HG03108 (cell line): ENCODE measurements at regions not wholly inside any gene's neighbourhood (a gene's known extent, or its start where the extent isn't known, plus 50 kb on each side); places are given as distances from the start of the nearest gene placed in this dataset.

Experiments used
- ATAC-seq: cut with Tn5 transposase; IDR thresholded peaks from one replicate; pipeline ENCODE4 v1.9.1; 2021; ENCODE audit warnings: moderate library complexity; ENCODE audit not compliant: unreplicated experiment

- no peak for ATAC-seq
Observed at GRCh38 chr10:58140691-58141347, 126.9 kb downstream of the IPMK start.

- ATAC-seq: no peak
Observed at GRCh38 chr10:58140054-58140453, 127.6 kb downstream of the IPMK start.

- no peak for ATAC-seq
Observed at GRCh38 chr10:58137813-58138212, 129.9 kb downstream of the IPMK start.

- no peak for ATAC-seq
Observed at GRCh38 chr10:58115218-58116050, 152.3 kb downstream of the IPMK start.

GRCh38 chr10:58109731-58110130 lies 158.0 kb downstream of the IPMK start:
- ATAC-seq: no peak

GRCh38 chr10:58107506-58107905 lies 160.2 kb downstream of the IPMK start:
- no peak for ATAC-seq

- ATAC-seq: no peak
Observed at GRCh38 chr10:58106211-58107035, 161.3 kb downstream of the IPMK start.

- ATAC-seq: no peak
Observed at GRCh38 chr10:58104351-58104751, 163.3 kb downstream of the IPMK start.

- no peak for ATAC-seq
Observed at GRCh38 chr10:58102897-58103296, 164.8 kb downstream of the IPMK start.

- no peak for ATAC-seq
Observed at GRCh38 chr10:58101682-58102081, 166.0 kb downstream of the IPMK start.

GRCh38 chr10:58094985-58095718 lies 172.5 kb downstream of the IPMK start:
- no peak for ATAC-seq

GRCh38 chr10:58091886-58092285 lies 175.8 kb downstream of the IPMK start:
- no peak for ATAC-seq

- ATAC-seq: no peak
Observed at GRCh38 chr10:58089739-58090138, 178.0 kb downstream of the IPMK start.

GRCh38 chr10:58087896-58088295 lies 179.8 kb downstream of the IPMK start:
- ATAC-seq: no peak

- no peak for ATAC-seq
Observed at GRCh38 chr10:58086763-58087150, 180.9 kb downstream of the IPMK start.

- ATAC-seq: no peak
Observed at GRCh38 chr10:58086144-58086762, 181.4 kb downstream of the IPMK start.

GRCh38 chr10:58082248-58082647 lies 185.4 kb downstream of the IPMK start:
- ATAC-seq: no peak

- ATAC-seq: no peak
Observed at GRCh38 chr10:58081353-58081752, 186.3 kb downstream of the IPMK start.

GRCh38 chr10:58079461-58079860 lies 188.2 kb downstream of the IPMK start:
- ATAC-seq: no peak

GRCh38 chr10:58072634-58073033 lies 195.1 kb downstream of the IPMK start:
- no peak for ATAC-seq
